Trophoblast cell (in vitro differentiated cells and primary cell): ENCODE measurements at regions not wholly inside any gene's neighbourhood (a gene's known extent, or its start where the extent isn't known, plus 50 kb on each side); places are given as distances from the start of the nearest gene placed in this dataset.

Experiments used
- DNase-seq, 2 donors: peaks; one replicate each; pipeline ENCODE4 v3.0.0-alpha.2; 2016
- H2AFZ ChIP-seq: 2 replicates; pipeline ENCODE4 v1.6.1; 2013; ENCODE audit warnings: low read length, moderate library complexity, mild to moderate bottlenecking; ENCODE audit not compliant: insufficient read depth, poor library complexity
- H2AK5ac ChIP-seq: 2 replicates; pipeline ENCODE4 v1.6.1; 2013; ENCODE audit warnings: mild to moderate bottlenecking, low read length
- H2BK120ac ChIP-seq: 2 replicates; pipeline ENCODE4 v1.6.1; 2013; ENCODE audit warnings: low read length, mild to moderate bottlenecking, moderate library complexity; ENCODE audit not compliant: insufficient read depth, poor library complexity
- H2BK12ac ChIP-seq: 2 replicates; pipeline ENCODE4 v1.6.1; 2013; ENCODE audit warnings: mild to moderate bottlenecking, low read length, moderate library complexity
- H2BK5ac ChIP-seq: 2 replicates; pipeline ENCODE4 v1.6.1; 2013; ENCODE audit warnings: low read length, low read depth, moderate library complexity, mild to moderate bottlenecking; ENCODE audit not compliant: poor library complexity
- H3K14ac ChIP-seq: 2 replicates; pipeline ENCODE4 v1.6.1; 2013; ENCODE audit warnings: mild to moderate bottlenecking, low read length
- H3K18ac ChIP-seq: 2 replicates; pipeline ENCODE4 v1.6.1; 2013; ENCODE audit warnings: mild to moderate bottlenecking, low read length
- H3K23ac ChIP-seq: 2 replicates; pipeline ENCODE4 v1.6.1; 2013; ENCODE audit warnings: low read length
- H3K27ac ChIP-seq: 2 replicates; pipeline ENCODE4 v1.5.1; 2013; ENCODE audit warnings: low read depth, mild to moderate bottlenecking, inconsistent platforms, low read length, moderate library complexity
- H3K27me3 ChIP-seq: 2 replicates; pipeline ENCODE4 v1.6.1; 2013; ENCODE audit warnings: inconsistent platforms, mild to moderate bottlenecking, low read length, moderate library complexity; ENCODE audit not compliant: insufficient read depth
- H3K36me3 ChIP-seq, 2 experiments: 1 replicate in 1 of 2; 2 replicates in 1 of 2; pipeline ENCODE4 v1.6.1; 2013; ENCODE audit warnings: low read length in 2 of 2, mild to moderate bottlenecking in 2 of 2, moderate library complexity in 1 of 2; ENCODE audit not compliant: insufficient read depth in 2 of 2, control insufficient read depth in 1 of 2
- H3K4ac ChIP-seq: 2 replicates; pipeline ENCODE4 v1.6.1; 2013; ENCODE audit warnings: low read depth, mild to moderate bottlenecking, low read length, moderate library complexity
- H3K4me1 ChIP-seq, 2 experiments: 1 replicate in 1 of 2; 2 replicates in 1 of 2; pipeline ENCODE4 v1.6.1; 2013; ENCODE audit warnings: low read length in 2 of 2, mild to moderate bottlenecking in 2 of 2, moderate library complexity in 1 of 2; ENCODE audit not compliant: insufficient read depth in 2 of 2, control insufficient read depth in 1 of 2
- H3K4me2 ChIP-seq: 2 replicates; pipeline ENCODE4 v1.6.1; 2013; ENCODE audit warnings: inconsistent platforms, mild to moderate bottlenecking, low read length, moderate library complexity
- H3K4me3 ChIP-seq: 2 replicates; pipeline ENCODE4 v1.5.1; 2013; ENCODE audit warnings: mild to moderate bottlenecking, low read depth, low read length, inconsistent platforms
- H3K79me1 ChIP-seq: one replicate; pipeline ENCODE4 v1.6.1; 2013; ENCODE audit warnings: low read length
- H3K79me2 ChIP-seq: 2 replicates; pipeline ENCODE4 v1.6.1; 2013; ENCODE audit warnings: low read length, mild to moderate bottlenecking; ENCODE audit not compliant: control insufficient read depth, insufficient read depth, poor library complexity
- H3K9ac ChIP-seq: 2 replicates; pipeline ENCODE4 v1.6.1; 2013; ENCODE audit warnings: mild to moderate bottlenecking, low read length
- H3K9me3 ChIP-seq: 2 replicates; pipeline ENCODE4 v1.6.1; 2013; ENCODE audit warnings: low read depth, mild to moderate bottlenecking, control low read depth, inconsistent platforms, low read length; ENCODE audit not compliant: insufficient read depth
- H4K12ac ChIP-seq: 2 replicates; pipeline ENCODE4 v1.6.1; 2013; ENCODE audit warnings: low read depth, mild to moderate bottlenecking, low read length, moderate library complexity
- H4K8ac ChIP-seq: 2 replicates; pipeline ENCODE4 v1.6.1; 2013; ENCODE audit warnings: low read depth, mild to moderate bottlenecking, low read length, moderate library complexity
- H4K91ac ChIP-seq: one replicate; pipeline ENCODE4 v1.6.1; 2013; ENCODE audit warnings: low read depth, mild to moderate bottlenecking, low read length, moderate library complexity
- WGBS: extraction: QIAGEN DNeasy Blood & Tissue Kit; methylation state at CpG from one replicate; pipeline ENCODE4 v1.1.7; 2013; ENCODE audit warnings: missing lambda C conversion rate; ENCODE audit not compliant: insufficient read length, insufficient coverage; ENCODE audit errors: extremely low coverage; 5-methylcytosine and 5-hydroxymethylcytosine counted together

- Histone ChIP-seq H3K9me3 (no peaks in the 10 kb centered on the region), H3K4me1 (no peaks in the 10 kb centered on the region), H2BK5ac (no peak overlapping the region), H4K12ac (no peak overlapping the region), H3K4me2 (no peak overlapping the region), H2BK120ac (no peak overlapping the region), H3K23ac (no peak overlapping the region), H3K14ac (no peak overlapping the region), H2AFZ (no peak overlapping the region), H4K8ac (no peak overlapping the region), H3K4ac (no peak overlapping the region), H4K91ac (no peak overlapping the region), H3K27ac (no peak overlapping the region), H3K27me3 (no peaks in the 10 kb centered on the region), H3K4me3 (no peak overlapping the region), H3K9ac (no peak overlapping the region), H2BK12ac (no peak overlapping the region), H3K79me2 (no peaks in the 10 kb centered on the region), H3K36me3 (no peaks in the 10 kb centered on the region), H3K79me1 (no peaks in the 10 kb centered on the region), H3K18ac (no peak overlapping the region), H2AK5ac (no peak overlapping the region)
- no CpG with 5 or more reads among the region's 2 CpGs for WGBS
- DNase-seq, result no peak
Measured at GRCh38 chr12:23083267-23083666, 458.3 kb downstream of the ETNK1 start.

GRCh38 chr12:23084236-23084995 lies 459.4 kb downstream of the ETNK1 start:
- no peak overlapping the region for H2BK12ac ChIP-seq
- no peak overlapping the region for H3K9ac ChIP-seq
- no peaks in the 10 kb centered on the region for H3K4me1 ChIP-seq
- H2BK120ac ChIP-seq, result no peak overlapping the region
- H4K12ac ChIP-seq, result no peak overlapping the region
- H3K18ac ChIP-seq, result no peak overlapping the region
- no peak overlapping the region for H3K4me2 ChIP-seq
- no peaks in the 10 kb centered on the region for H3K79me1 ChIP-seq
- no peak overlapping the region for H3K23ac ChIP-seq
- H3K27me3 ChIP-seq, result no peaks in the 10 kb centered on the region
- H3K36me3 ChIP-seq, result no peaks in the 10 kb centered on the region
- no peaks in the 10 kb centered on the region for H3K9me3 ChIP-seq
- H3K4ac ChIP-seq, result no peak overlapping the region
- no peak overlapping the region for H2AFZ ChIP-seq
- H3K14ac ChIP-seq, result no peak overlapping the region
- H2AK5ac ChIP-seq, result no peak overlapping the region
- H4K91ac ChIP-seq, result no peak overlapping the region
- H2BK5ac ChIP-seq, result no peak overlapping the region
- WGBS, result no CpG with 5 or more reads among the region's 5 CpGs
- peak; percentile 16 to 33 for DNase-seq
- H3K27ac ChIP-seq, result no peak overlapping the region
- H3K79me2 ChIP-seq, result no peaks in the 10 kb centered on the region
- H3K4me3 ChIP-seq, result no peak overlapping the region
- H4K8ac ChIP-seq, result no peak overlapping the region

GRCh38 chr12:23088594-23088993 lies 463.6 kb downstream of the ETNK1 start:
- H3K14ac ChIP-seq, result no peak overlapping the region
- no peaks in the 10 kb centered on the region for H3K79me2 ChIP-seq
- no peaks in the 10 kb centered on the region for H3K79me1 ChIP-seq
- no CpG with 5 or more reads among the region's 1 CpG for WGBS
- no peaks in the 10 kb centered on the region for H3K36me3 ChIP-seq
- no peaks in the 10 kb centered on the region for H3K4me1 ChIP-seq
- H4K12ac ChIP-seq, result no peak overlapping the region
- no peak overlapping the region for H3K18ac ChIP-seq
- H3K9ac ChIP-seq, result no peak overlapping the region
- DNase-seq, result no peak
- no peak overlapping the region for H3K4ac ChIP-seq
- no peak overlapping the region for H2AK5ac ChIP-seq
- H4K91ac ChIP-seq, result no peak overlapping the region
- H2AFZ ChIP-seq, result no peak overlapping the region
- H3K4me3 ChIP-seq, result no peak overlapping the region
- H3K27me3 ChIP-seq, result no peaks in the 10 kb centered on the region
- no peak overlapping the region for H3K4me2 ChIP-seq
- no peak overlapping the region for H3K23ac ChIP-seq
- H4K8ac ChIP-seq, result no peak overlapping the region
- H2BK120ac ChIP-seq, result no peak overlapping the region
- H2BK5ac ChIP-seq, result no peak overlapping the region
- H3K27ac ChIP-seq, result no peak overlapping the region
- no peak overlapping the region for H2BK12ac ChIP-seq
- no peaks in the 10 kb centered on the region for H3K9me3 ChIP-seq

GRCh38 chr12:23093488-23093887 lies 468.5 kb downstream of the ETNK1 start:
- H2BK120ac ChIP-seq, result no peak overlapping the region
- H3K27ac ChIP-seq, result no peak overlapping the region
- H3K9ac ChIP-seq, result no peak overlapping the region
- DNase-seq, result no peak
- H2AK5ac ChIP-seq, result no peak overlapping the region
- H3K36me3 ChIP-seq, result no peaks in the 10 kb centered on the region
- H3K79me1 ChIP-seq, result no peaks in the 10 kb centered on the region
- H3K23ac ChIP-seq, result no peak overlapping the region
- no peak overlapping the region for H3K4me3 ChIP-seq
- no peak overlapping the region for H2BK5ac ChIP-seq
- H3K27me3 ChIP-seq, result no peaks in the 10 kb centered on the region
- no peaks in the 10 kb centered on the region for H3K9me3 ChIP-seq
- no CpG with 5 or more reads among the region's 2 CpGs for WGBS
- H3K79me2 ChIP-seq, result no peaks in the 10 kb centered on the region
- no peak overlapping the region for H3K4me2 ChIP-seq
- H3K18ac ChIP-seq, result no peak overlapping the region
- no peak overlapping the region for H3K4ac ChIP-seq
- H3K4me1 ChIP-seq, result no peaks in the 10 kb centered on the region
- no peak overlapping the region for H2BK12ac ChIP-seq
- H3K14ac ChIP-seq, result no peak overlapping the region
- no peak overlapping the region for H2AFZ ChIP-seq
- H4K91ac ChIP-seq, result no peak overlapping the region
- H4K12ac ChIP-seq, result no peak overlapping the region
- no peak overlapping the region for H4K8ac ChIP-seq
